NCI-H146 treated with DMSO at 0.1 percent for 48 hours (cell line): ENCODE measurements at regions not wholly inside any gene's neighbourhood (a gene's known extent, or its start where the extent isn't known, plus 50 kb on each side); places are given as distances from the start of the nearest gene placed in this dataset.

Source experiments
- DNase-seq: peaks from one replicate; lab custom pipeline; 2025; ENCODE audit not compliant: unreplicated experiment; lab: John Stamatoyannopoulos, UW

- DNase-seq = no peak
These were observed 119.1 kb upstream of the C1orf21 start for GRCh38 chr1:184267747-184268146.

GRCh38 chr1:184270556-184270955 is 116.3 kb upstream of the C1orf21 start:
- DNase-seq = no peak

GRCh38 chr1:184272175-184272866 is 114.5 kb upstream of the C1orf21 start:
- DNase-seq = peak; percentile 66

GRCh38 chr1:184276416-184276815 is 110.4 kb upstream of the C1orf21 start:
- no peak for DNase-seq

- no peak for DNase-seq
These were observed 106.8 kb upstream of the C1orf21 start for GRCh38 chr1:184279911-184280458.

- no peak for DNase-seq
These were observed 102.8 kb upstream of the C1orf21 start for GRCh38 chr1:184283999-184284398.

- DNase-seq = no peak
These were observed 101.9 kb upstream of the C1orf21 start for GRCh38 chr1:184284900-184285299.

GRCh38 chr1:184285401-184286087 is 101.3 kb upstream of the C1orf21 start:
- no peak for DNase-seq

- DNase-seq = no peak
These were observed 99.8 kb upstream of the C1orf21 start for GRCh38 chr1:184287001-184287400.

- no peak for DNase-seq
These were observed 96.8 kb upstream of the C1orf21 start for GRCh38 chr1:184289825-184290550.

- DNase-seq = no peak
These were observed 95.1 kb upstream of the C1orf21 start for GRCh38 chr1:184291701-184292100.

- DNase-seq = no peak
These were observed 94.7 kb upstream of the C1orf21 start for GRCh38 chr1:184292101-184292500.

GRCh38 chr1:184294101-184294500 is 92.7 kb upstream of the C1orf21 start:
- DNase-seq = no peak

GRCh38 chr1:184296466-184297243 is 90.2 kb upstream of the C1orf21 start:
- DNase-seq = no peak

- no peak for DNase-seq
These were observed 89.5 kb upstream of the C1orf21 start for GRCh38 chr1:184297244-184297750.

- peak; percentile 55 for DNase-seq
These were observed 88.1 kb upstream of the C1orf21 start for GRCh38 chr1:184298440-184299405.

- peak; percentile 84 for DNase-seq
These were observed 87.4 kb upstream of the C1orf21 start for GRCh38 chr1:184299406-184299790.

- no peak for DNase-seq
These were observed 87.0 kb upstream of the C1orf21 start for GRCh38 chr1:184299796-184300195.

- no peak for DNase-seq
These were observed 86.4 kb upstream of the C1orf21 start for GRCh38 chr1:184300446-184300845.

GRCh38 chr1:184301227-184301626 is 85.6 kb upstream of the C1orf21 start:
- no peak for DNase-seq
